GM19455 (cell line): ENCODE measurements at regions not wholly inside any gene's neighbourhood (a gene's known extent, or its start where the extent isn't known, plus 50 kb on each side); places are given as distances from the start of the nearest gene placed in this dataset.
"Not testable (repeated sequence)": the region's sequence is repeated elsewhere in the genome, so short reads cannot be mapped to it uniquely, and the experiment has no call there.

Source experiments
- ATAC-seq: cut with Tn5 transposase; IDR thresholded peaks from one replicate; pipeline ENCODE4 v1.9.1; 2021; ENCODE audit not compliant: unreplicated experiment

DNA sequence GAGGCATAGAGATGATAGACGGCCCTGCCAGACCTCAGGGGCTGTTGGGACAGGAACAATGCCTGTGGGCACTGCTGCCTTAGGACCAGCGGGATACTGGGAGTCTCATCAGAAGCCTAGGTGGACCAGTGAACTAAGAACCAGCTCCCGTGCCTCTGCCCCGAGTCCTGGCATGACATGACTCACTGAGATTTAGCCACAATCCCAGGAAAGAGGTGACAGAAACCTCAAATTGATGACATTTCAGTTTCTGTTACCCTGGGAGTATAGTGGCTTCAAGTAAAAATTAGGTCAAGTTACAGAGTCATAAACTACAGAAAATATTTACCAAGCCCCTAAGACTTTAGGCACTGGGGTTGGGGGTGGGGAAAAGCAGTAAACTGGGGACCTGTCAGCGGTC lies 74.6 kb upstream of the GADD45A start:
- no peak for ATAC-seq

DNA sequence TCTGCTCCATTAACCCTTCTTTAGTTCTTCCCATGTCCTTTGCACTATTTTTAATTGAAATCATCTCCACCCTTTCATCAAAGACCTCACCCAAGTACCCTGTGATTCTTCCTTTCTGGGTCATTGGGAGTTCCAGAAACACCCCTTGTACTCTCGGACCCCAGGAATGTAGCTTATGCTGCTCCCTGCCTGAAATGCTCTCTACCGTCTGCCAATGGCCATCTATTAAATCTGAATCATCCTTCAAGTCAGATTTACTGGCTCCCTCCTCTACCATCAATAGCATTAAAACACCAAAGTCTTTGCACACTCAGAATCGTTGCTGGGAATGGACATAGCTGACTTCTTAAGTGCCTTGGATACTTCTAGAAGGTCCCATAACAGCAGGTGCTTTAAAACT lies 73.2 kb upstream of the GADD45A start:
- no peak for ATAC-seq

DNA sequence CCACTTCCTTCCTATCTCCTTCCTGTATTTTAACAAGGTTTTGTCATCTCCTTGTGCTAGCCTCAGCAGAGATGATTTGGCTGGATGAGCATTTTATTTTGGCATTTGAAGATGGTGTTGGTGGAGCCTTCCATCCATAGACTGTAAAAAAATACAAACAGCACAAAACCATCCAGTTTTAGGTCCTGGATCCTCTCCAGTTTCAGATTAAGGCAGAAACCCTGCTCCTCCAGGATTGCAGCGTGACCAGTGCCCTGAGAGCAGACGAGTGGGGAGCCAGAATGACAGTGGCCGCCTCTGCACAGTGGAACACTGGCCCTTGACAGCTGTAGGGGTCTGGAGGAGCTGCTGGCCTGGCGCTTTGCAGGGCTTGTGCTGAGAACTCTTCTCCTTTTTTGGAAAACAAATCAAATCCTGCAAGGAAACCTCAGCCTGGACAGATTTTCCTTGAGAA lies 72.2 kb upstream of the GADD45A start:
- no peak for ATAC-seq

DNA sequence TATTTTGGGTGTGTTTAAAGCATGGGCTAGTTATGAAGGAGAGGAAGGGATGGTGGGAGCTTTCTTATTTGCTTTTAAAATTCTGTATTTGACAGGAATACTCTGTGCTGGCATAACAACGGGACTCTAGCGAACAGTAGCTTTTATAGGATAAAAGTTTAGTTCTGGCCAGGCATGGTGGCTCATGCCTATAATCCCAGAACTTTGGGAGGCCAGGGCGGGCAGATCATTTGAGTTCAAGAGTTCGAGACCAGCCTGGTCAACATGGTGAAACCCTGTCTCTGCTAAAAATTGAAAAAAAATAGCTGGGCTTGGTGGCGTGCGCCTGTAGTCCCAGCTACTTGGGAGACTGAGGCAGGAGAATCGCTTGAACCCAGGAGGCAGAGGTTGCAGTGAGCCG lies 71.5 kb upstream of the GADD45A start:
- ATAC-seq = not testable (repeated sequence)

DNA sequence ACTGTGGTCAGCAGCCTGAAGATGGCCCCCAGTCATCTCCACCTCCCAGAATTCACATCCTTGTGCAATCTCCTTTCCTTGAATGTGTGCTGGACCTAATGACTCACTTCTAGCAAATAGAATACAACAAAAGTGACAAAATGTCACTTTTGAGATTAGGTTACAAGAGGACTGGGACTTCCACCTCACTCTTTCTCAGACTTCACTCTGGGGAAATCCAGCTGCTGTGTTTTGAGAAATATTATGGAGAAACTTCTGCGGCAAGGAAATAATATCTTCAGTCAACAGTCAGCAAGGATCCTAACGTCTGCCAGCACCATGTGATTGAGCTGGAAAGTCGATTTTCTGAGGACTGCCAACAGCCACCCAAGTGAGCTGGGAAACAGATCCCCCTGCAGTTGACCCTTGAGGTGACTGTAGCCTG lies 70.5 kb upstream of the GADD45A start:
- ATAC-seq = no peak

DNA sequence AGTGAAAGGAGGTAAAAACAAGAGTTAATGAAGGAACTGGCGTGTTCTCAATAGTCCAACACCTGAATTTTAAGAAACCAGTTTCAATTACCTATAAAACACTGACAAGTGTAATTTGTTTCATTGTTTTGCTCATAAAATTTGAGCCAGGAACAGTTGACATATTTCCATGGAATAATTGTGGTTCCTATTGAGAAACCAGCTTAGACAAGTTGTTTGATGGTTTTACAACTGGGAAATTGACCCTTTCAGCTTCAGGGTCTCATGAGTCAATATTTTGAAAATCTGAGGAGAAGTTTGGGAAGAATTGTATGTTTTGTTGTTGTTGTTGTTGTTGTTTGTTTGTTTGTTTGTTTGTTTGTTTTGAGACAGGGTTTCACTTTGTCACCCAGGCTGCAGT lies 69.1 kb upstream of the GADD45A start:
- no peak for ATAC-seq

DNA sequence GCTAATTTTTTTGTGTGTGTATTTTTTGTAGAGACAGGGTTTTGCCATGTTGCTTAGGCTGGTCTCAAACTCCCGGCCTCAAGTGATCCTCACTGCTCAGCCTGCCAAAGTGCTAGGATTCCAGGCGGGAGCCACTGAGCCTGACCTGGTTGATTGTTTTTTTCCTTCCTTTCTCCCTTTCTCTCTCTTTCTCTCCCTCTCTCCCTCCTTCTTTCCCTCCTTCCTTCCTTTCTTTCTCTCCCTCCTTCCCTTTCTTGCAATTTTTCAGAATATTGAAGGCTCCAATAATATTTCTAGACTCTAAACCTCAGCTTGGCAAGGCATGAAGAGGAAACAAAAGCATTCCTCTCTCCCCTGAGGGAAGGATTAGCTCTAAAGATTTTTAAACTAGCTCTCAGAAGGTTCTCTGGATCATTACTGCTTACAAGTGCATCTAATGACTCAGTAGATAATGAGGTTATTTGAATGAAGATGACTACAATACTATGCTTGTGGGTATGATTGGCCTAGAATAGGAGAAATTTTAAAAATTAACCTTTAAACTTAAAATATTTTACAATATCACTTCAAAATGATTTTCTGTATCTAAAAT lies 68.5 kb upstream of the GADD45A start:
- ATAC-seq = no peak

DNA sequence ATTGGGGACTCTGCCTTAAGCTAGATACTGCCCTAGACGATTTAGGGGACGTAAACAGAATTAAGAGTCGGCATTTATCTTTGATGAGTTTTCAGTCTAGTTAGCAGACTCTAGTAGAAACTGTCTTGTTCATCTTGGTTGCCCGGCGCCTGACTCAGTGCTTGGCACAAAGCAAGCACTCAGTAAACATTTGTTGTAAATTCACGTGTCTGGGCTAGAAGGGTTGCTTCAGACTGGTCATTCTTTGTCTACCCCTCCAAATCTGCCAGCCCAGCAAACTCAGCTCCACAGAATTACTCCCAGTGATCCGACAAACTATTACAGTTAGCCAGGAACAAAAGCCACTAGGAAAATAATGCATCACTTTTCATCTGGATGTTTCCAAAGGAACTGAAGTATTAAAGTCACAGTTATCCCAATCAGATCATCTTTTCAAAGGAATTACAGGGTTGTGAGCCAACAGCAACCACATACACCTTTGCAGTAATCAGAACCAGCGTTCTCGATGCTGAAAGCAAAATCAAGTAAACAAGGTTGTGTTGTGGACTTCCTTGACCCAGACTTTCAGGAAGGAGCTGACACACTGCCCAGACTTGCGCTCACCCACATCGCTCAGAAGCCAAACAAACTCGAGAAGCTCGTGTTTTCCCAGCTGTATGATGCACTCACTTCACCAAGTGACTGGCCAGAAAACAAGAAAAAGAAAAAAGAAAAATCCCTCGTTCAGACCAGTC lies 66.5 kb upstream of the GADD45A start:
- no peak for ATAC-seq

DNA sequence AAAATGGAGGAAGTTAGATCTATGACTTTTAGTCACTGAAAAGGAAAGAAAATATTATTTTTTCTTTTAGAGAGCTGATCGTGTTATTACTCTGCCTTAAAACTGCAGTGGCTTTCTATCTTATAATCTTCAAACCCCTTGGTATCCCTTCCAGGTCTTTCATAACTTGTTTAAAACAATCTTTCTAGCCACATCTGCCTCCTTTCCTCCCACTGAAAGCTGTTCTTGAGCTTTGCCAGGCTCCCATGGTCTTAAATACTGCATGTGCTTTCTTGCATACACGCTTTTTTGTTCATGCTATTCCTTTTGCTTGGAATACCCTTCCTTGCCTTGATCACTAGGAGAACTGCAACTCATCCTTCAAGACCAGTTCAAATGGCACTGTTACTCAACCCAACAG lies 65.9 kb upstream of the GADD45A start:
- ATAC-seq = no peak

DNA sequence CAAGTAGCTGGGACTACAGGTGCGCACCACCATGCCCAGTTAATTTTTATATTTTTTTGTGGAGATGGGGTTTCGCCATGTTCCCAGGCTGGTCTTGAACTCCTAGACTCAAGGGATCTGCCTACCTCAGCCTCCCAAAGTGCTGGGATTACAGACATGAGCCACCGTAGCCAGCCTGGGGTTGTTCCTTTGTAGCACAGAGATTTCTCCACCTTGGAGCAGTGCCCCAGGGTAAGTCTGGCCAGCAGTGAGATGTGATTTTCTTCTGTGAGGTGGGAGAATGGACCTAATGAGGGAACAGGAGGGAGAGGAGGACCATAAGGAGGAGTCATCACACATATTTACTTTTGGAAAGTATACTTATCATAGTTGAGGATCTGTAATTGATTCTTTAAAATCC lies 61.1 kb upstream of the GADD45A start:
- no peak for ATAC-seq

DNA sequence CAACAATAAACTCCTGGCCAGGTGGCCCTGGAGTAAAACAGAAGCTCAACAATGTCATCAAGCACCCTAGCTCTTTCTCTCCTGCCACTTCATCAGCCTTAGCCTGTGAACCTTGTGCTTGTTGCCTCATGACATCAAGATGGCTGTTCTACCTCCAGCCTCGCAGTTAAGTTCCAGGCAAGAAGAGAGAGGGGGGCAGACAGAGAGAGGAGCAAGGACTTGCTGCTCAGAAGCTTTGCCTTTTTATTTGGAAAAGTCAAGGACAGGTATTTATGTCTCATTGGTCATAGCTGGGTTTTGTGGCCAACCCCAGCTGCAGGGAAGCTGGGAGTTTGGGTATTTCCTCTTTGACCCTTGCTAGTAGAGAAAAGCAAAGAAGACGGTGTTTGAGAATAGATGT lies 60.3 kb upstream of the GADD45A start:
- ATAC-seq = no peak

DNA sequence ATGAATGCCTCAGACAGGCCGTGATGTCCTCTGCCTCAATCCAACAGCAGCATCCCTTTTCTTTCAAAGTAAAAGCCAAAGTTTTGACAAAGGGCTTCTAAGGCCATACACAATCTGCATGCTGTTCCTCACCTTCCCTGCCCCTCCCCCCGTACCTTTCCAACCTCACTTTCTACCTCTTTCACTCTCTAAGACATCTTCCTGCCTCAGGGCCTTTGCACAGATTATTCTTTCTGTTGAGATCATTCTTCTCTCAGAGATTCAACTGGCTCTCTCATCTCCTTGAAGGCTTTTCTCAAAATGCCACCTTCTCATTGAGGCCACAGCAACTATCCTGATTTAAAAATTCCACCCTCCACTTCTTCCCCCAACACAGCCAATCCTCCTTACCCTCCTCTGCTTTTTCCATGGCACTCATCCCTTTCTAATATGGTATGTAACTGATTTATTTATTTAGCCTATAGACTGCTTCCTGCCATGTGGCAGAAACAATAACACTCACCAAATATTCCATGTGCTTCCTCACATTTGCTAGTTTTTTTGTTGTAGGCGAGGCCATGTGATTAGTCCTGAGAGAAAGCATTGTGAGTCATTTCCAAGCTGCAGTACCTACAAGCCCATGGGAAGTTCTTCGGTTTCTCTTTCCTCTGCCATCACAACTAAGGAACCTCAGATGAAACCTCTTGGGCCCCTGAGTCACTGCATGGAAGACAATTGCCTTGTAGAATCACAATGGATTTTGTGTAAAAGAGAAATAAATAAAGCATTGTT lies 58.7 kb upstream of the GADD45A start:
- no peak for ATAC-seq

DNA sequence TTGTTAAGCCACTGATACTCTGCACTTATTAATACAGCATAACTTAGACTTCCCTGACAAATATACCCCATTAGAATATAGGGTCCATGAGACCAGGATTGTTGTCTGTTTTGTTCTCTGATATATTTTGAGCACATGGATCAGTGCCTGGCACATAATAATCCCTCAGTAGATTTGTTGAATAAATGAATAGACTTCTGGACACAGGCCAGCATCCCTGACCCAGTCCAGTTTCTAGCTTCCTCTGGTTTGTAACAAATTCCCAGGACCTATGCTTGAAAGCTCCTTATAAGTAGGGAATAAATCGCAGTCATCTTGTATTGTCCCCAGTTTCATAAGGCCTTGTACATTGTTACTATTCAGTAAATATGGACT lies 58.2 kb upstream of the GADD45A start:
- ATAC-seq = no peak

DNA sequence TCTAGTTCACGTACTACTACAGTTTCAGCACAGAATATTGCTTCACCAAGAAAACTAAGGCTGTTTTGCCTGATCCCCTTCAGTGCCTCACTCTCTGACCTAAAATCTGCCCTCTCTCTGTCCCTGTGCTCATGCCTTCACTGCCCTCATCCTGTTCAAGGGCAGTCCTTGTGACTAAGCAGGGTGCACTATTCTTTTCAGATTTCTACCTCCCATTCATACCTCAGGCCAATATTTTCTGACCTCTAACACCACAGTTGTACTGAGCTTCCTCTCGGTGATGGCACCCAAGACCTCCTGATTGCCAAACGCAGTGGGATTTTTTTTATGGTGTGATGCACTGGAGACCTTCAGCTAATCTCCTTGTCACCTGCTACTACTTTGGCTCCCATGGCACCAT lies 57.7 kb upstream of the GADD45A start:
- no peak for ATAC-seq

DNA sequence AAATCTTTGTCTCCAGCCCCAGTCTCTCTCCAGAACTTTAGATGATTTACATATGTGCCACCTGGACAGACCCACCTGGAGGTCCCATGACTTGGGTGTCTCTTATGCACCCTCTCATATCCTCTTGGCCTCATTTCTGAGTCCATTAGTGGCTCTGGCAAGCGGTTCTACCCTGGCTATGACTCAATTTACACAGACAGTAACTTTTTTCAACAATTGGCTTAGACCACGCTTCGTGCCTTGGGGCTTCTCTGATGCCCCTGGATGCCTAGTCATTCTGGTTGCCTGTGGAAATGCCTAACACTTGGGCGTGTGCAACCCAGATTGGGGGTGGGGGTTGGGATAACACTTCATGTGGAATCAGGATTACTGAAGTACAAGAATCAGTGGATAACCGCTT lies 57.1 kb upstream of the GADD45A start:
- no peak for ATAC-seq

DNA sequence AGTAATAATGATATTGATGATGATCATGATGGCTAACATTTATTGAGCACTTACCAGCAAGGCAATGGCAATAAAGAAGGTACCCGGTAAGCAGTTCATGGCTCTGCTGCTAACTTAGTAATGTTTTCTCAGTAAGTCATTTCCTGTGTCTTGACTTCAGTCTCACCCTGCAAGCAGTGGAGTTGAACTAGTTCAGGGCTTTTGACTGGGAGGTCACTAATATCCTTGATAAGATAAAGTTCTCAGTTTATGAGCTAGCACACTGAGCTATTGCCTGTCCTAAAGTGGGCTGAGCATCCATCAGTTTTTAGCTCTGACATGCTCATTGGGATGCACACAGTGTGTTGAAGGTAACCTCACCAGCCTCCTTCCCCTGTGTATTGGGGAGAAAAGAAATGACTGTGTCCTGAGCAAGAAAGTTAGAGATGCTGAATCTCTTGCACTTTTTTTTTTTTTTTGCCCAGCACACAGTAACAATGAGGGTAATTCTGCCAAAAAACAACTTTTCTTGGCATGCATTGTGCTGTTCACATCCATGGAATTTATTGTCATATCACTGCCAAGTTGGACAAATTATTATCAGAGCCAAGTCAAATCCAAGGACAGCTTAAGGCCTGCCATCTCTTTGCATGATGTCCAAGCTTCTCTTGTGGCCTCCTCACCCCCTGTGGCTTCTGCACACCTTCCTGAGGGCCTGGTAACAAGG lies 55.5 kb upstream of the GADD45A start:
- no peak for ATAC-seq

DNA sequence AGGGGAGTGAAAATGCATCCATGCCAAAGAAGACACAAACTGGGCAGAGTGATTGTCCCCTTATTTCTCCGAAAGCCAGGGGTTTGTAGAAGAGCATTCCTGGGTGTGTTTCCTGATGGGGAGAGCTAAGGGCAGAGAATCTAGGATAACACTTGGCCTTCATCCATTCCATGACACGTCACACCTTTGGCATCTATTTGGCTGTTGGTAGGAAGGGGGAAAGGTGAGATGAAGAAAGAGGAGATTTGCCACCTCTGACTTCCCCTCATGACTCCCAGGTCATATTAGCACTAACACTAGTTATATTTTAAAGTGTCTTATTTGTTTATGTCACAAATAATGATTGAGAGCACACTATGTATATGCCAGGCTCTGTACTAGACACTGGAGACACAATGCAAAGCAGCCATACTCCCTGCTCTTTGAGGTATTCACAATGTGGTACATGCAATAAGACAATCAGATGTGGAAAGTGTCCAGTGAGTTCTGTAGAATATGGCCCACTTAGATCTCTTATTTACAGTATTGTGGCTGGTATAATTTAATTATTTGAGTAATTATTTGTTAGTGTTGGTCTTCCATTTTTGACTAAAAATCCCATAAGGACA lies 54.5 kb upstream of the GADD45A start:
- no peak for ATAC-seq

DNA sequence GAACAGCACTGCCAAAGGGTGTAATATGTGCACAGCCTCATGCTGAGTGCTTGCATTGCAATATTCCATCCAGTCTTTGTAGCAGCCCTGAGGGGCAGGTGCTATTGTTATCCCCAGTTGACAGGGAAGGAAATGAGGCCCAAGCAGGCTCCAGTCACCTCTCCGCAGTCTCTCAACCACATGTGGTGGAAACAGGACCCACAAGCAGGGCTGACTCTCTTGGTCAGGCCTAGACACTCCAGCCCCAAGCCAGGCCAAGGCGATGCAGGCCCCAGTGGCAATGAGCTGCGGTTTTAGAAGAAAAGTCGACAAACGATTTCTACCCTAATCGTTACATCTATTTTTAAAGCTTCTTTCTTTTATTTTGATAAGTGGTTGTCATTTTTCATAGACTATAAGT lies 52.6 kb upstream of the GADD45A start:
- no peak for ATAC-seq

DNA sequence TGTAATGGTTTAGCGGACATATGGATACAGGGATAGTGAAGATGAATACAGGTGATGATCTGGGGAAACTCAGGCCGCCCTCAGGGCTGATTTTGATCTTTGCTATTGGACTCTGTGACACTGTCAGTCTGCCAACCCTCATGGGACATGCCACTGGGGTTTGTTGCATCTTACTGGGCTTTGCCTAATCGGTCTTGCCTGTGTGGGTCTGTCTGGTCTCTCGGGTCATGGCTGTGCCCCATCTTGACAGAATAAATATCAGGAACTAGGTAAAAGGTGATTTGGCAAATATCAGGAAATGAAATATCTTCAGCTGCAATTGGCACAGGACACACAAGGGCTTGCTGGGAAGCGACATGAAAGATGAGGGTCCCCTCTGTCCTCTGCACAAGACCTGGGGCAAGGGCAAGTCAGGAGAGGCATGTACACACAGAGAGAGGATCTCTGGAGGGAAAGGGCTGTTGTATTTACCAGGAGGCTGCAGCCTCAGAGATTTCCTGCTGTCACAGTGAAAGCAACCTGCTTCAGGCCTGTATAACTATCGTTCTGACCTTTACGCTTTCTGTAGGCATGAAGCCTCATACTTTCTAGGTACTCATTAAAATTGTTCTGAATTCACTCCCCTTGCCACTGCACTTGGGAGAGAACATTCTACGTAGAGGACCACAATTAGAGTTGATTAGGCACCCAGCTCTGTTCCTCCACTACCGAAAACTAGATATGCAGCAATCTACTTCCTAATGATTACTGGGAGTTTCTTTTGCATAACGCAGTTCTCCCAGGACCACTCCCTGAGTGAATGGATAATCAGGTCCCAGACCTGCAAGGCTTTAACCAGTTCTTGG lies 52.0 kb upstream of the GADD45A start:
- ATAC-seq = no peak

DNA sequence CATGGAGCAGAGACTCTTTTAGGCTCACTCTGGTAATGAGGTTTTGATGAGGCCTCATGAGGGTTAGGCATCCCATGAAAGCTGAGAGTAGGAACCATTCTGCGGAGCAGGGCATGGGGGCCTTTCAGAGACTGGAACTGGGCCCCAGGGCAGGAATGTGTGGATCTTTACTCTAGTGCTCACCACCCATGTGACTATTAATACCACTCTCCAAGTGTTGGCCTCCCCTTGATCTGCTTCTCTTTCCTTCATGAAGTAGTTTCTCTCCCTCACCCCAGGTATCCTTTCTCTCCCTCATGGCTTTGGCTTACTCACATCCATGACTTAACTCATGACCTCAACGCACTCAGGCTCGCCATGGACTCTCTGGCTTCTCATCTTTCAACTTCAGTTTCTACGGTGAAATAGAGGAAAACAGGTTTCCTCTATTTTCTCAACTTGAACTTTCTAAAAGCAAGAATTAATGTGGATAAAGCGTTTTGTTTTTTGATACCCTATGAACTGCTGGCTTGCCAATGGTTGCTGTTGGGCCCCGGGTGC lies 50.5 kb upstream of the GADD45A start:
- ATAC-seq = no peak
